Tibial artery (tissue), 4 donors: ENCODE measurements at regions not wholly inside any gene's neighbourhood (a gene's known extent, or its start where the extent isn't known, plus 50 kb on each side); places are given as distances from the start of the nearest gene placed in this dataset.
"Not testable (repeated sequence)": the region's sequence is repeated elsewhere in the genome, so short reads cannot be mapped to it uniquely, and the experiment has no call there.

Experiments used
- DNase-seq, 2 donors: peaks; one replicate each; pipeline ENCODE4 v3.0.0-alpha.2; 2019
- H3K27ac ChIP-seq, 2 donors: fragments of 200-600 bp; sonication (generic) in 1 of 2; 1 replicate in 1 of 2; 2 replicates in 1 of 2; pipeline ENCODE4 v1.5.1; 2018 to 2019; ENCODE audit warnings: mild to moderate bottlenecking in 1 of 2
- H3K27me3 ChIP-seq, 2 donors: fragments of 200-600 bp; sonication (generic) in 1 of 2; one replicate each; pipeline versions ENCODE4 v1.5.1 to v1.6.0; 2016 to 2019
- H3K36me3 ChIP-seq, 3 donors: fragments of 200-600 bp; sonication (generic) in 2 of 3; one replicate each; pipeline ENCODE4 v1.5.1; 2016 to 2019; ENCODE audit warnings: mild to moderate bottlenecking in 2 of 3
- H3K4me1 ChIP-seq, 4 donors: fragments of 200-600 bp; sonication (generic) in 2 of 4; 1 replicate in 3 of 4; 2 replicates in 1 of 4; pipeline ENCODE4 v1.5.1; 2016 to 2019
- H3K4me3 ChIP-seq, 2 donors: fragments of 200-600 bp; sonication (generic) in 1 of 2; 1 replicate in 1 of 2; 2 replicates in 1 of 2; pipeline ENCODE4 v1.5.1; 2018 to 2019; ENCODE audit warnings: mild to moderate bottlenecking in 2 of 2
- H3K9me3 ChIP-seq, 3 donors: fragments of 200-600 bp; sonication (generic) in 1 of 3; one replicate each; pipeline ENCODE4 v1.5.1; 2016 to 2019
- intact Hi-C: fragments of 100-400 bp; cut with DNase I; formaldehyde crosslinking; loops from one replicate; pipeline ENCODE4 v1.15.0; 2023; ENCODE audit warnings: low total_unique reads

- H3K27ac ChIP-seq, intact Hi-C loops, H3K27me3 ChIP-seq: not testable (repeated sequence)
Observed at GRCh38 chr1:83473986-83474385, 524.9 kb downstream of the TTLL7 start.

GRCh38 chr1:83472066-83472465, 526.9 kb downstream of the TTLL7 start:
- H3K4me1 ChIP-seq, intact Hi-C loops, H3K27ac ChIP-seq, H3K27me3 ChIP-seq, H3K9me3 ChIP-seq, DNase-seq, H3K4me3 ChIP-seq, H3K36me3 ChIP-seq: not testable (repeated sequence)

More at GRCh38 chr1:83473986-83474385, 524.9 kb downstream of the TTLL7 start:
- H3K4me3 ChIP-seq, H3K9me3 ChIP-seq, DNase-seq, H3K36me3 ChIP-seq, H3K4me1 ChIP-seq: not testable (repeated sequence)

- H3K27me3 ChIP-seq, H3K36me3 ChIP-seq, intact Hi-C loops, H3K4me3 ChIP-seq, H3K27ac ChIP-seq, DNase-seq, H3K4me1 ChIP-seq, H3K9me3 ChIP-seq: not testable (repeated sequence)
Observed at GRCh38 chr1:83471272-83471671, 527.7 kb downstream of the TTLL7 start.

GRCh38 chr1:83468336-83468735, 530.6 kb downstream of the TTLL7 start:
- H3K4me1 ChIP-seq, H3K27ac ChIP-seq, DNase-seq, H3K4me3 ChIP-seq, H3K36me3 ChIP-seq, H3K27me3 ChIP-seq, intact Hi-C loops, H3K9me3 ChIP-seq: not testable (repeated sequence)

GRCh38 chr1:83457735-83458248, 541.1 kb downstream of the TTLL7 start:
- not testable (repeated sequence) for H3K36me3 ChIP-seq

GRCh38 chr1:83457281-83457680, 541.7 kb downstream of the TTLL7 start:
- H3K9me3 ChIP-seq, intact Hi-C loops, H3K4me3 ChIP-seq: not testable (repeated sequence)

More at GRCh38 chr1:83457735-83458248, 541.1 kb downstream of the TTLL7 start:
- H3K4me1 ChIP-seq, result peaks cover 0 to 12% (median 0%) of the 10 kb centered on the region in 4 donors
- H3K4me3 ChIP-seq, DNase-seq, H3K27me3 ChIP-seq, H3K27ac ChIP-seq, H3K9me3 ChIP-seq, intact Hi-C loops: not testable (repeated sequence)

GRCh38 chr1:83455753-83456152, 543.2 kb downstream of the TTLL7 start:
- H3K27me3 ChIP-seq, H3K27ac ChIP-seq, intact Hi-C loops, H3K9me3 ChIP-seq, H3K4me3 ChIP-seq, H3K36me3 ChIP-seq, DNase-seq: not testable (repeated sequence)
- peaks cover 0 to 12% (median 0%) of the 10 kb centered on the region in 4 donors for H3K4me1 ChIP-seq

More at GRCh38 chr1:83457281-83457680, 541.7 kb downstream of the TTLL7 start:
- not testable (repeated sequence) for H3K27me3 ChIP-seq, H3K27ac ChIP-seq, DNase-seq, H3K36me3 ChIP-seq
- peaks cover 0 to 12% (median 0%) of the 10 kb centered on the region in 4 donors for H3K4me1 ChIP-seq

GRCh38 chr1:83445873-83446272, 553.1 kb downstream of the TTLL7 start:
- H3K9me3 ChIP-seq, H3K27me3 ChIP-seq, H3K36me3 ChIP-seq, intact Hi-C loops, H3K4me1 ChIP-seq, DNase-seq, H3K27ac ChIP-seq, H3K4me3 ChIP-seq: not testable (repeated sequence)

- H3K36me3 ChIP-seq, H3K9me3 ChIP-seq, H3K4me3 ChIP-seq, intact Hi-C loops, H3K27ac ChIP-seq, H3K27me3 ChIP-seq, DNase-seq, H3K4me1 ChIP-seq: not testable (repeated sequence)
Observed at GRCh38 chr1:83442412-83442811, 556.5 kb downstream of the TTLL7 start.

- H3K4me1 ChIP-seq, H3K9me3 ChIP-seq, H3K4me3 ChIP-seq, DNase-seq, intact Hi-C loops, H3K36me3 ChIP-seq, H3K27ac ChIP-seq, H3K27me3 ChIP-seq: not testable (repeated sequence)
Observed at GRCh38 chr1:83440586-83440985, 558.3 kb downstream of the TTLL7 start.

- H3K4me3 ChIP-seq, intact Hi-C loops, H3K27me3 ChIP-seq, DNase-seq, H3K9me3 ChIP-seq, H3K27ac ChIP-seq, H3K4me1 ChIP-seq, H3K36me3 ChIP-seq: not testable (repeated sequence)
Observed at GRCh38 chr1:83440021-83440420, 558.9 kb downstream of the TTLL7 start.

GRCh38 chr1:83438316-83438715, 560.6 kb downstream of the TTLL7 start:
- H3K36me3 ChIP-seq, H3K4me3 ChIP-seq, intact Hi-C loops, H3K27ac ChIP-seq, H3K9me3 ChIP-seq, H3K4me1 ChIP-seq, H3K27me3 ChIP-seq, DNase-seq: not testable (repeated sequence)

GRCh38 chr1:83435336-83435735, 563.6 kb downstream of the TTLL7 start:
- H3K9me3 ChIP-seq, H3K27ac ChIP-seq, intact Hi-C loops, H3K36me3 ChIP-seq, H3K27me3 ChIP-seq, H3K4me1 ChIP-seq, DNase-seq, H3K4me3 ChIP-seq: not testable (repeated sequence)

- DNase-seq, intact Hi-C loops, H3K4me3 ChIP-seq, H3K4me1 ChIP-seq, H3K36me3 ChIP-seq, H3K9me3 ChIP-seq, H3K27me3 ChIP-seq, H3K27ac ChIP-seq: not testable (repeated sequence)
Observed at GRCh38 chr1:83427566-83427965, 571.4 kb downstream of the TTLL7 start.

- intact Hi-C loops, result not testable (repeated sequence)
Observed at GRCh38 chr1:83423382-83423781, 575.5 kb downstream of the TTLL7 start.

More at GRCh38 chr1:83423382-83423781, 575.5 kb downstream of the TTLL7 start:
- not testable (repeated sequence) for H3K9me3 ChIP-seq, DNase-seq, H3K4me3 ChIP-seq, H3K36me3 ChIP-seq, H3K4me1 ChIP-seq, H3K27ac ChIP-seq, H3K27me3 ChIP-seq
